D721Med (cell line): ENCODE measurements at regions not wholly inside any gene's neighbourhood (a gene's known extent, or its start where the extent isn't known, plus 50 kb on each side); places are given as distances from the start of the nearest gene placed in this dataset.
A peak's percentile ranks its signal among the peaks of the same experiment; 100 is the strongest.

Source experiments
- DNase-seq: peaks from one replicate; pipeline ENCODE4 v3.0.0; 2011; ENCODE audit warnings: low spot score; ENCODE audit not compliant: insufficient read length
- FAIRE-seq: peaks from 2 replicates; lab custom pipeline; 2011; peaks lifted over from hg19 to GRCh38; lab: Jason Lieb, UNC
- CTCF ChIP-seq: IDR thresholded peaks from 2 replicates; pipeline ENCODE4 v1.5.1; 2012; ENCODE audit warnings: mild to moderate bottlenecking, control low read depth; ENCODE audit not compliant: insufficient read depth; ENCODE audit errors: missing control alignments

GRCh38 chr18:38009320-38009719 is 443.7 kb upstream of the CELF4 start:
- FAIRE-seq = no peak
- DNase-seq = no peak
- no peak for TF ChIP-seq CTCF

- DNase-seq (no peak), FAIRE-seq (no peak)
- no peak for TF ChIP-seq CTCF
These were observed 442.2 kb upstream of the CELF4 start for GRCh38 chr18:38007676-38008330.

GRCh38 chr18:38007026-38007425 is 441.4 kb upstream of the CELF4 start:
- FAIRE-seq (no peak), DNase-seq (no peak)
- TF ChIP-seq CTCF = no peak

GRCh38 chr18:38006541-38006940 is 440.9 kb upstream of the CELF4 start:
- FAIRE-seq (peak; percentile 41), DNase-seq (no peak)
- TF ChIP-seq CTCF = no peak

GRCh38 chr18:37997695-37998094 is 432.1 kb upstream of the CELF4 start:
- FAIRE-seq = peak; percentile 67
- TF ChIP-seq CTCF = no peak
- DNase-seq = no peak

- TF ChIP-seq CTCF = no peak
- DNase-seq = no peak
- no peak for FAIRE-seq
These were observed 422.3 kb upstream of the CELF4 start for GRCh38 chr18:37987901-37988300.

GRCh38 chr18:37986665-37987064 is 421.1 kb upstream of the CELF4 start:
- DNase-seq (no peak), FAIRE-seq (no peak)

More at GRCh38 chr18:37986665-37987064, 421.1 kb upstream of the CELF4 start:
- no peak for TF ChIP-seq CTCF
